ENCODE measurements at regions not wholly inside any gene's neighbourhood (a gene's known extent, or its start where the extent isn't known, plus 50 kb on each side); places are given as distances from the start of the nearest gene placed in this dataset.

DNA sequence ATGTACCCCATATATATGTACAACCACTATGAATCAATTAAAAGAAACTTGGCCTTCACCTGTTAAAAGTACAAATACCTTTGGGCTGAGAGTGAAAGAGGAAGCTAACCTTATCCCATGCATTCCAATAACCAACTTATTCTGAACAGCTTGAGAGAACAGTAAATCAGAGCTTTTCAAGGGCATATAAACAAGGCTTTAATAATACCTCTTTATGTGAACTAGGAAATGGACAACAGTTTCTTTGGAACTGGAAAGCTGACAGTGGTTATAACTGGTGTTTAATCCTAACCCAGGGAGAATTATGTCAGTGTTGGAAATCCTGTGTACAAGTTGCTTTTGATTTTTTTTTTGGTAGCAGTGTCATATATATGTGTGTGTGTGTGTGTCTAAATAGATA lies 170.5 kb downstream of the TFAP2B start:
- TF ChIP-seq, protein P1, sequence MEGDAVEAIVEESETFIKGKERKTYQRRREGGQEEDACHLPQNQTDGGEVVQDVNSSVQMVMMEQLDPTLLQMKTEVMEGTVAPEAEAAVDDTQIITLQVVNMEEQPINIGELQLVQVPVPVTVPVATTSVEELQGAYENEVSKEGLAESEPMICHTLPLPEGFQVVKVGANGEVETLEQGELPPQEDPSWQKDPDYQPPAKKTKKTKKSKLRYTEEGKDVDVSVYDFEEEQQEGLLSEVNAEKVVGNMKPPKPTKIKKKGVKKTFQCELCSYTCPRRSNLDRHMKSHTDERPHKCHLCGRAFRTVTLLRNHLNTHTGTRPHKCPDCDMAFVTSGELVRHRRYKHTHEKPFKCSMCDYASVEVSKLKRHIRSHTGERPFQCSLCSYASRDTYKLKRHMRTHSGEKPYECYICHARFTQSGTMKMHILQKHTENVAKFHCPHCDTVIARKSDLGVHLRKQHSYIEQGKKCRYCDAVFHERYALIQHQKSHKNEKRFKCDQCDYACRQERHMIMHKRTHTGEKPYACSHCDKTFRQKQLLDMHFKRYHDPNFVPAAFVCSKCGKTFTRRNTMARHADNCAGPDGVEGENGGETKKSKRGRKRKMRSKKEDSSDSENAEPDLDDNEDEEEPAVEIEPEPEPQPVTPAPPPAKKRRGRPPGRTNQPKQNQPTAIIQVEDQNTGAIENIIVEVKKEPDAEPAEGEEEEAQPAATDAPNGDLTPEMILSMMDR (conservative IDR thresholded peaks at IDR 0.05; ENCODE audit: low read depth, low read length) = no peak
- no peak for TF ChIP-seq EZH2 (IDR thresholded peaks at IDR 0.05; ENCODE audit: borderline replicate concordance, low read depth, low read length, poor library complexity, severe bottlenecking)

Measured in A673 (cell line).